NCI-H748 (cell line): ENCODE measurements at regions not wholly inside any gene's neighbourhood (a gene's known extent, or its start where the extent isn't known, plus 50 kb on each side); places are given as distances from the start of the nearest gene placed in this dataset.

ENCODE experiments used
- DNase-seq: peaks from one replicate; lab custom pipeline; 2025; ENCODE audit not compliant: unreplicated experiment; lab: John Stamatoyannopoulos, UW

DNA sequence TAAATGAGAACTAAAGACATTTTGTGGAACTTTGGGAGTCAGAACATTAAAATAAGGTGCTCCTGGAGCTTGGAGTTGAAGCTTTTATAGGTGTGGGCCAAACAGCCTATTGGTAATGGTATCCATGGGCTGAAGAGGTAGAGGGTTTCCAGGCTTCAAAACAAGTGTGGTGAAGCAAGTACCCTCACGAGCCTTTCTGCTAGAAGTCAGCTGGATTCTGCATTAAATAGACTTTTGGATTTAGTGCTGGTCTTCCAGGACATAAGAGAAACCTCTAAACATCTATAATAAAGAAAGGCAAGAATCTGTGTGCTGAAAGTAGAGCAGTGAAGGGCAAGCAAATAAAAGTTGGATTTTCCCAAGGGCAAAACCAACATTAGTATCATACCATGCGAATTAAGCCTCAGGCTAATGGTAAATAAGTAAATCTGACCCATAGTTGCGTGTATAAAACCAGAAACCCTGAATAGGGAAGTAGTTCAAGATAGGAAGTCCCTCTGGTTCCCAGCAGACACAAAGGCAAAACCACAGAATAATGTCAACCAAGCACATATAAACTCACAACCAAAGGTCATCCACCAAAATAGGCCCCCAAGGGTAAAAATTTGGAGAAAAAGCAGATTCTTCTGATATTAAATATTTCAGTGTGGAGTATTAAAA, 306.3 kb downstream of the TLE4 start:
- DNase-seq = no peak

DNA sequence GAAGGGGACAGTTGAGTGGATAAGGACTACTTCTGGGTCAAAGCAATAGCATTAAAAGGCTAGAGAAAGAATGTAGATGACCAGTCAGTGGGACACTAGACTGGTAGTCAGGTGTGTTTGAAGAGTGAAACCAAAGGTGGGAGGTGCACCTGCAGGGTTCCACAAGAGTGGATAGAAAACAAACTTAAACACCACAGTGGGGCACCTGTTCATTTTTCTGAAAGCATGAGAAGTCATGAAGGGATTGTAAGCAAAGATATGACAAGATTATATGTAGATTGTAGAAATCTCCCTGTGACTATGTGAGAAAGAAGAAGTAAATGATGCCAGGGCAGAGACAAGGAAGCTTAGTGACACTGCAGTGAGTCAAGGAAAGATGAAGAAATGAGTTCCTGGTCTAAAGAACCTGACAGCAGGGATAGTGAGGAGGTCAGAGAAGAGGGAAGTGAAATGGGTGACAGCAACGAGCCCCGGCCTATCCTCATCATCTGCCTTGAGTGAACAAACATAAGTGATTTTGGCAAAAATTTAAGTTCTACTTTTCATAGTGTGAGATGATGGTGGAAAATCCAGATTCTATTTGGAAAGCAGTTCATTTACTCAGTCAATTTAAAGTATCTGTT, 296.9 kb downstream of the TLE4 start:
- no peak for DNase-seq

DNA sequence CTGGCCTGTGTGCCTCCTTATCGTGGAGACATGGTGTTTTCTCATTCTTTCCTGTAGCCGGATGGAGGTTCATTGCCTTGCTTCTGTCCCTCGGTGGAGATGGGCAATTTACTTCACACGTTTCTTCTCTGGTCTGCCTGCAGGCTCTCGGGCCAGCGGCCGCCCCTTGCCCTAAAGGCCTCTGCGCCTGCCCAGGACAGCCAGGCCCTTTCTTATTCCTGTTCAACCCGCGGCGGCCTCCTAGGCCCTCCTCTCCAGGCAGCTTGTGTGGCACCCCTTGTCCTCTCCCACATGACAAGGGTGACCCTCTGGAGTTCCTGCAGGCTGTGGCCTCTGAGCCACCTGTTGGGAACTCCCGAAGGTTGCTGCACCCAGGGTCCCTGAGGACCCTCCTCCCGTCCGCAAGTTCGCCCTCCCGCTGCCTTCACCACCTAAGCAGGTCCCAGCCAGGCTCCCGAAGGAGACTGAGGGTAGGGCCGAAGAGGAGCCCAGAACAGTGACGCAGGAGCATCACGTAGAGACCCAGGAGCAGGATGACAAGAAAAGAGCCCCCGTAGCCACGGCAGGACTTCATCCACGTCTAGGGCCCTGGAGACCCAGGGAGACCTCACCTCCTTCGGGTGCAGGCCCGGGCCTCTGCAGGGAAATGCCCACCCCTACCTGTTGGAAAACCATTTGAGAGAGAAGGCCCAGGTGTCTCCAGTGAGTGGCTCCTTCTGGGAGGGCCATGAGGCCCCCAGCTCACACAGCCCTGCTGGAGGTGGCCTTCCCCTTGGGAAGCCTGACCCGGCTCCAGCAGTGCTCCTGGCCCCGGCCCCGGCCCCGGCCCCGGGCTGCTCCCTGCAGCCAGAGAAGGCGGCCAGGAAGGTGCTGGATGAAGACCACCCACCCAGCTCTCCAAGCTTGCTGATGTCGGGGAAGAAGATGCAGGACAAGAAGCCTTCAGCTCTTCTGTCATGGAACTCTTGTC, 291.4 kb downstream of the TLE4 start:
- no peak for DNase-seq

DNA sequence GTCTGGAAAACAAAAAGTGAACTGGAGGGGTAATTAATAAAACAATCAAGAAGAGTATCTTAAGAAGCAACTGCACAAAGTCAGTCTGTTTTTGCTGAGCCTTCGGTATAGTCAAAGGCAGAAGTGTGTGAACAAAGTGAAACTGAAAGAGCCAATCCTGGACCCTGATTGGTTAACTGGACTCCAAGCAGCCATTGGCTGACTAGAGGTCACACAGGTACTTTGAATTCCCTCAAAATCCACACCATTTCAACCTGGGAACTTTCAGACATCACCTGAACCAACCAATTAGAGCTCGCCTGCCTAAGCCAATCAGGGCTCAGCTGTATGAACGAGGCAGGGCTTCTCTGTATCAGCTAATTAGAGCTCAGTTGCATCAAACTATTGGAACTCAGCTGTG, 286.7 kb downstream of the TLE4 start:
- DNase-seq = peak; percentile 53

DNA sequence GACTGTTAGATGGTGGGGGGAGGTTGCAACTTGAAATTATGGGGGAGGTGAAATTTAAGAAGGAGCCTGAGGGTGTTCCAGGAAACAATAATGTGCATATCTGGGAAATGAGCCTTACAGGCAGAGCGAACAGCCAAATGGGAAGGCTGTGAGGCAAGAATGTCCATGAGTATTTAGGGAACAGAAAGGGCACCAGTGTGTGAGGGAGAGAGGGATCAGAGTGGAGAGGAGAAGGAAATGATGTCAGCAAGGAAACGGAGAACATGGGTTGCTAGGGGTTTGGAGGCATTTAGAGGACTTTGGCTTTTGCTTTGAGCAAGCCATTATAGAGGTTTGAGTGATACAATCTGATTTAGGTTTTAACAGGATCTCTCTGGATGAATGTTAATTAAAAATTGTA, 285.4 kb downstream of the TLE4 start:
- DNase-seq = no peak

DNA sequence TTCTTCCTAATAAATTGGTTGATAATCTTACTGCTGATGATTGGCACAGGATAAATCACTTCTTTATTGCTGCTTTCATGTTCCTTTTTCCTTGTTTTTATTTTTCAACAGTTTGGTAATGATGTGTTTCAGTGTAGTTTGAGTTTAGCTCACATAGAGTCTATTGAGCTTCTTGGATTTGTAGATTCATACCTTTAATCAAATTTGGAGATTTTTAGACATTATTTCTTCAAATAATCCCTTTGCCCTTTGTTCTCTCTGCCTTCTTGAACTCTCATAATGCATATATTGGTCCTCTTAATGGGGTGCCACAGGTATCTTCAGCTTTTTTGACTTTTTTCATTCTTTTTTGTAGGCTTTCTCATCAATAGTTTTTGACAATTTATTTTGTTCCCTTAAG, 275.3 kb downstream of the TLE4 start:
- DNase-seq = no peak

DNA sequence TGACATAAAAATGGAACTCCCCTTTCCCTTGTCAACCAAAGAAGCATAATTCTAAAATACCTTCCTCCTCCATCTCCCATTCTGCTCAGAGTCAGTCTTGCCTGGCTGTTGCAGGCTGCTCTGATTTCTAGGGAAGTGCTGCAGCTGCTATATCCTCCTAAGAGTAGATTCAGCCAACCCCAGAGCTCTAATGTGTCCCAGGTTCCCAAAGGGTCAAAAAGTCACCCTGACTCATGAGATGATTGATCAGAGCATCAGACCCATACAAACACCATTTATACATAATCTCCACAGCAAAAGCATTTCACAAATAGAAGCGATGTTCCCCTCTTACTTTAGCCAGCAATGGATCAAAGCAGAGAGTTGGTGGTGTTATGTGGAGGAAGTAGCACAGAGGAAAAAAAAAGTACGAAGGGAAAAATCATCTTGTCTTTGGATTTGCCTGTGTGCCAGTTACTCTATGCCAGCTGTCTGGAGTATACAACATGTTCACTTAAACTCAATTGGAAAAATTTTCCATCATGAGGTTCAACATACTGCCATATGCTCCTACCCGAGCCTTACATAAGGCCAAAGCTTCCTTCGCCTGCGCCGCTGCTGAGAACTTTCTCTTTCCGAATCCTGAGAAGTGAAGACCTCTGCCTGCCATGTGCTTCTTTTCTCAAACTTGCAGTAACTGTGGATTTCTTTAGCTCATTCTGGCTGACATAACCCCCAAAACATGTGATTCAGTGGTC, 258.0 kb downstream of the TLE4 start:
- no peak for DNase-seq

DNA sequence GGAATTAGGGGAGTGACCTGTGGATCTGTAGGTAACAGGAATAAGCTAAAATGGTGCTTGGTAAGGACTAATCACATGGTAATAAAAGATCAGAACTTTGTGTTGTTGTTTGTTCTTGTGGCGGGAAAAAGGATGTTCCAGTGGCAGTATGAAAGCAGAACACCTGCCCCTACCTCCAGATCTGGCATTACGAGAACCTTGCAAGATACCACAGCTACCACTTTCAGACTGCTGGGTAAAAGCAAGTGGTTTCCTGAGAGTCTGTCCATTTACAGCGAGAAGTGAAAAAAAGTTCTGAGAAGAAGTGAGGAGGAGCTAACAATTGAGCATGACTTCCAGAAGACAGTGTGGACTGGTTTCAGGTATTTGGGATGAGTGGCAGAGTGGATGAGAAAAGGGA, 252.5 kb downstream of the TLE4 start:
- DNase-seq = no peak

DNA sequence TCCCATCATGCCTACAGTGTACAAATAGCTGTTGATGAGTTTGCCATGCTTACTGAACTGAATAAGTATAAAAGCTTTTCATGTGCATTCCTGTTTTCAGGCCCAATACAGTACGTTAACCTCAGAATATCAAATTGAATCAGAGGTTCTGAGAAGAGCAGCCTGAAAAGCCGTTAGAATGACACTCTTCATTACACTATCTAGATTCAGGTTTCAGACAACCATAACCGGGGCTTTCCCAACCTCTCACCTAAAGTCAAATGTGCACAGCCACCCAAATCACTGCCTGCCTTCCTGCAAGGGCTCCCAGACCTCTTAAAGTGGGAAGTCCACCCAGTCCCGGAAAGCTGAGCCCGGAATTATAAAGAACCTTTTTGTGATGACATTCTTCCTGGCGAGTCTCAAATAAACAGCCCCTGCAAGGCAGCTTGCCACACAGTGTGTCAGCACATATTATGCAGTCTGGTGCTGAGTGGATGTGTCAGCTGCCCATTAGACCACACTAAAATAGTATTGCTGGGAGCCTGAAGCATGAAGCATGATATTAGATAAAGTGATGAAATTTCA, 245.8 kb downstream of the TLE4 start:
- no peak for DNase-seq

DNA sequence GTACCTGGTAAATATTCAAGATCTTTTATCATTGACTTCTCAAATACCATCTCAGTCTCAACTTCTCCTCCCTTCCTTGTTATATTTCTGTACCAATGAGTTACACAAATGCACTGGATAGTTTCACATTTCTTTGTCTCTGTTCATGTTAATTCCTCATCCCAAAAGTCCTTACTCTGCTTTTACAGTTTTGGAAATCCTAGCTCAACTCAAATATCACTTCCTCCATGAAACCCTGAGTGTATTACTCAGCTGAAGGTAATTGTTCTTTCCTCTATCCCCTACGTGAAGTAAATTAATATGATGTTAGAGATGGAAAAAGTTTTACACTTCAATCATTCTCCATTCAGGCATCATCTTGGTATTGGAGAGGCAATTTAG, 241.5 kb downstream of the TLE4 start:
- no peak for DNase-seq

DNA sequence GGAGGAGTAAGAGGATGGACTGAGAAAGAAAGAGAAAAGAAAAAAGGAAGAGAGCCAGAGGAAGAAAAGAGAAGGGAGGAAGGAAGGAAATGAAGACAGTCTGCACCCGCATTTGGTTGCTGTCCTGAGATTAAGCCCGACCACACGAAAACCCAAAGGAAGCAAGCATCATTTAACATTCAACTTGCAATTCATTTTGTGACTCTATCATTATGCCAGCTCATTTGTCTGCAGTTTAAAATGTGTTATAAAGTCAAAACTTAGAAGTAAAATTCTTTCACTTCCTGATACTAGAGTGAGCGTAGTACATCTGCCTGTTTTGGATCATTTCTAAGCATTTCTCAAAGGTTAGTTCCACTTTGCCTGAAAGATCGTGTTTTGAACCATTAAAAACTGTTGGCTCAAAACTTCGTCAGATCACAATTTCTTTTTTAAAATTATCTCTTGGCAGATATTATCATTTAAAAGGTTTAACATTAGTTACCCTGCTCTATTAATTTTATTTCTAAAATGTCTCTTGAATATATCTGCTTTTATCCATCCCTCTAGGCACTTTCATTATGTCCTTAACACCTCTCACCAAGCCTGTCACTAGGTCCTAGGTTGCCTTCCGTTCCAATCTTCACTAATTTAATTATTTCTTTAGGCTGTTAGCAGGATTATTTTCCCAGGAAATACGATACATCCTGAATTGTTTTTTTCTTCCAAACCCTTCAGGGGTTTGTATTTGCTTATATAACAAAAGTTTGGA, 240.9 kb downstream of the TLE4 start:
- DNase-seq = no peak

DNA sequence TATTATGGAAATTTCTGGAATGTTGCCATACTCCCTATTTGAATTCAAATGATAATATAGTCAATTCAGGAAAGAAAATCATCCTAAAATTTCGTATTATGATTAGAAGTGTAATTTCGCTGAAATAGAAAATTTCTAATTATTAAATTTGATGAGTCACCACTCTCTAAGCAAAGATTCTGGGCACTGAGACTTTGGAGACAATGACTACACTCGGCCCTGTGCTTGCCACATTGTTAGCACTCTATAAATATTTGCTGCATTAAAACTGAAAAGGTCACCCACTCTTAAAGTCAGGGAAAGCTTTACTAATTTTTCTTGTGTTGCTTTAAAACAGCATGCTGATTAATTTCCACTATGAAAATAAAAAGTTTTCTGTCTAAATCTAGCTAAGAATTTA, 240.3 kb downstream of the TLE4 start:
- no peak for DNase-seq

DNA sequence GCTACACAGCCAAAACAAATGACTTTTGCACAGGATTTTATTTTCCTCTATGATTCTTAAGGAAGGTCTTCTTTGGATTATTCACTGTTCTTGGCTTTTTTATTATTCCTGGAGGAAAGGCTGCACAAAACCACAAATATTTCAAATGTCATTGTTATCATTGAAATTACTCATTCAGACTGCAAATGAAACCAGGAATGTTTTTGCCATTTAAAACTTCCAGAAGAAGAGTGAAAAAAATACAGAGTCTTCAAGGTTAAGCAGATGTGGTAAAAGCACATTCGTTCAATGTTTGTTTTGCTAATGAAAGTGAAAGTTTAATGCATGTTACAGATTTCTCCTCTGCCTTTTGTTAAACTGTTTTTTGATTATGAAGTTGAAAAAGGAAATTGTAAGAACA, 238.2 kb downstream of the TLE4 start:
- DNase-seq = no peak

DNA sequence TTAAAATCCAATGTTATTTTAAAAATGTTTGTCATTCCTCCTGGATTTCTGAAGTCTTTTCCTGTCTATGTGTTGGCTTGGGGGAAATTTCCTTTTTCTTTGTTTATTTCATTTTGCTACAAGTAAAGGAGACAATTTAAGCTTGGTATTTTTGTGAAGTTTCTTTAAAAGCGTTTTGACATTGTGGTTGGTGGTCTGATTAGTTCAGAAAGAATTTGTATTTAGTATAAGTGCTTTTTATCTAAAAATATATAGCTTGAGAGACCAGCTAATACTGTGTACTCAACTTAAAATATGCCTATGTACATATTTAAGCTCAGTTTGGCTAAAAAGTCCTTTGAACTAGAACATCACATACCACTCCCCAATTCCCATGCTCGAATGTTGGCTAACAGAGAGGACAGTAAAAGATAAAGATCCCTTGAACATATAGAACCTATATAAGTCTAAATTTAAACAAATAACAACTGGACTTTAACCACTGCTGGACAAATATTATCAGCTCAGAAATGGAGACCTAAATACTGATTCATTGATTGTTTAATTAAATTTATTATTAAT, 237.6 kb downstream of the TLE4 start:
- no peak for DNase-seq

DNA sequence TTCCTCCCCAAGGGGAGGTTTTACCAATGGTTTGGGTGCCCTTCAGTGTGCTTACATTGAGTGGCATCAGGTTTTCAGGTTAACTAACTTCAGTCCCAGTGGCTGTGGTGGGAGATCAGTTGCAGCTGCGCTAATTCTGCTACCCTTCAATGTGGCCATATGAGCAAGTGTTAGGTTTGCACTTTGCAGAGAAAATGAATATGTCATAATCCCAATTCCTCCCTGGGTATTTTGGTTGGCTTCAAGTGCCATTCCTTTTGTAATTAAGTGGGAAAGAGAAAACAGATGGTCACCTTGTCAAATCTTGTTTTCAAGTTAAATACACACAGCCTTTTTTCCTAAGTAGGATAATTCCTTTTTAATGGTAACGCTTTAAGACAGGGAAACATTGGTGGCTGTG, 236.2 kb downstream of the TLE4 start:
- no peak for DNase-seq

DNA sequence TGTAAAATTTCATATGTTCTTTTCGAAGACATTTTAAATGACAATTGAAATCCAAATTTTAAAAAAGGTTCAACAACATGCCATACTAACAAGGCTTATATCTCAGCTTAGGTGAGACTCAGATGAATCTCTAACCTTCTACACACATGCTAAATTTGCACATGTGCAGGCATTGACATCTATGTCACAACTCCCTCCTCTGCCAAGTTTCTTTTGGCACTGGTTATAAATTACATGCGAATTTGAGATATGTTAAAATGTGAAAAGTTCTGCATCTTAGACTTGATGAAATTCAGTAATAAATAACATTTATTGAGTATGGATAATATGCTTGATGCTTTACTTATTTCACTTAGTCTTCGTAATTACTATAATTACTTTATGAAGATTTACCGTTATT, 234.3 kb downstream of the TLE4 start:
- DNase-seq = no peak

DNA sequence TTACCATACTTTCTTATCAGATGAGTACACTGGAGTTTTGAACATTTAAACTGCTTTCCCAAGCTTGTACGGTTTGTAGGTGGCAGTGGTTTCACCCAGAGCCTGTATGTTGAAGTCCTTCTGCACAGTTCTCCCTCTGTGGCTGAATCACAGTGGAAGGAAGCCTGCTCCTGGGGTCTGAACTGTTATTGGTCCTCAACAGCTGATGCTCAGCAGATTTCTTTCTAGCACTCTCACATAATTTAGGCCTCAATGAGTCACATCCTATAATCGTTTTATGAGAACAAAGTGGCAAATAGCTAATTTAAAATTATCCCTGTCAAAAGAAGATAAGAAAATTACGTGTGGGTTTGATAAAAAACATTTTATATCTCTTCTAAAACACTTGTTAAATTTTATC, 229.7 kb downstream of the TLE4 start:
- no peak for DNase-seq

DNA sequence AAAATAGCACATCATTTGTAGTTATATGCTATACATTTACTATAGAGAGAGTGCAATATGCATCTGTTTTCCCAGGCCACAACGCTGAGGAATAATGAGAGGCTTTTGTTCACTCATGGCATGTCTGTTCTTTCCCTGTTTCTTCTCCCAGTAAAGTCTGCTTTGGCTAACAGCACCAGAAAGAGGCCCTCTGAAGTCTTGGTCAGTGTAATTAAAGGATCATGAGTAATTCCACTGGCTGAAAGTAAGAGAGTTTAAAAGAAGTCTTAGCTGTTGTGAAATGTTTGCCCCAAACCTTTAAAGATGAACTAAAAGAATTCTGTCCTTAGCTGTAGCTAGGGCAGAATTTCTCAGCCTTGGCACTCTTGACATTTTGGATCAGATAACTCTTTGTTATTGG, 228.8 kb downstream of the TLE4 start:
- no peak for DNase-seq

DNA sequence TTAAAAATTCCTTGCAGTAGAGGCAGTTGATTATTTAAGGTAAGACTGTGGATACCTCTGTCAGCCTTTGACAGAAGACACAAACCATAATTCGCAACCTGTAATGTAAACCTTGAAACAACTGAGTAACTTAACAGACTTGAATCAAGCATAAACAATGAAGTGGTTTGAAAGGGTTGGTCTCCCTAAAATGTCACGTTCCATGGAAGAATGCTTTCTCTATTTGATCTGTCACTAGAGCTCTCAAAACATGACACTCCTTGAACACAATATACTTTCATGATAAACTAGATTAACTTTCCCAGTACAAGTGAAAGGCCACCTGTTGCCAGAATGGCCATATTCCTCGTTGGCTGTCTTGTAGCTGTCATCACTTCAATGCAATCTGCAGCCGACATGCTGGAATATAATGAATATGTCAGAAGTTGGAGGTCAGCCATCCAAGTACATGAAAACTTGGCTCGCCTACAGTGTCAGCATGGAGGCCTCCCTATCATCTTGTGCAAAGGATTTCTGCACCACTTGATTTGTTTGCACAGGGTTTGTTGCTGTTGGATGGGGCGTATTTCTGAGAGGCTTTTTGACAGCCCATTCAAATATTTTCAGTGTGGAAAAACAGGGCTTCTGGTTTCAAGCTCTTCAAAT, 228.0 kb downstream of the TLE4 start:
- peak; percentile 29 for DNase-seq

DNA sequence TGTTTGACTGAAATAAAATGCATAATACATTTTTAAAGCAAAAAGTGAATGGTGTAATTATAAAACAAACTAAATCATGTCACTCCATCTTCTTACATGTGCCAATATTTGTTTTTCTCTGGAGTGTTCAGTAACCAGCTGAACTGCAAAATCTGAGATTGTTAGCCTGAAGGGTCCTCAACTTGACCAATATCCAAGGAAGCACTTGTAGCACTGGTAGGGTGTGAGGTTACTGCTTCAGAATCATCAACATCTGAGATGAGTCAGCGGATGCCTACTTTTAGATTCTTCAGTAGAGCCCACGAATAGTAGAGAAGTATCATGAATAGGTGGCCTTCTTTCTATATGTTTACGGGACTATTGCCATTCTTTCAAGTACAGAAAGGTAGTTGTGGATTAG, 226.7 kb downstream of the TLE4 start:
- DNase-seq = no peak
